ENCODE measurements at regions not wholly inside any gene's neighbourhood (a gene's known extent, or its start where the extent isn't known, plus 50 kb on each side); places are given as distances from the start of the nearest gene placed in this dataset.

GRCh38 chr2:16071039-16071864, 130.9 kb downstream of the MYCN start:
- 93 to 96% (median 94%) methylated on average over 14 of the region's 14 CpGs for WGBS, 4 donors
- no peak overlapping the region for H3K27ac ChIP-seq
- H3K36me3 ChIP-seq (replicated peaks in 1 of 2) = no peaks in the 10 kb centered on the region
- peaks cover 5 to 9% of the 10 kb centered on the region in 2 donors for H3K4me1 ChIP-seq (replicated peaks in 1 of 2)
- no peaks in the 10 kb centered on the region for H3K27me3 ChIP-seq
- H3K9me3 ChIP-seq (replicated peaks in 1 of 3) = no peaks in the 10 kb centered on the region
- intact Hi-C loops (cut with DNase I) = no loop called here
- no peak for DNase-seq
- H3K4me3 ChIP-seq = no peak overlapping the region
- TF ChIP-seq POLR2A (IDR thresholded peaks at IDR 0.05) (no peak), CTCF (IDR thresholded peaks at IDR 0.05) (no peak)

GRCh38 chr2:16070648-16070971, 130.3 kb downstream of the MYCN start:
- H3K36me3 ChIP-seq (replicated peaks in 1 of 2) = no peaks in the 10 kb centered on the region
- no peak for TF ChIP-seq POLR2A (IDR thresholded peaks at IDR 0.05)
- TF ChIP-seq CTCF (IDR thresholded peaks at IDR 0.05) = no peak

GRCh38 chr2:16069933-16070647, 129.7 kb downstream of the MYCN start:
- Histone ChIP-seq H3K4me3 (peak overlapping the region in 1 of 4 donors; percentile 21), H3K27me3 (no peaks in the 10 kb centered on the region), H3K9me3 (replicated peaks in 1 of 3) (no peaks in the 10 kb centered on the region), H3K36me3 (replicated peaks in 1 of 2) (no peaks in the 10 kb centered on the region), H3K4me1 (replicated peaks in 1 of 2) (peaks cover 5 to 9% of the 10 kb centered on the region in 2 donors), H3K27ac (peak overlapping the region in 4 of 5 donors; percentile 14 to 75 (median 42))
- intact Hi-C loops (cut with DNase I) = no loop called here
- DNase-seq = peak in 3 of 7 donors; percentile 16 to 18 (median 16)
- TF ChIP-seq POLR2A (IDR thresholded peaks at IDR 0.05) = no peak
- TF ChIP-seq CTCF (IDR thresholded peaks at IDR 0.05) = no peak
- WGBS, 4 donors = 51 to 67% (median 60%) methylated on average over 10 to 19 of the region's 19 CpGs

More at GRCh38 chr2:16070648-16070971, 130.3 kb downstream of the MYCN start:
- DNase-seq = no peak
- intact Hi-C loops (cut with DNase I) = no loop called here
- Histone ChIP-seq H3K9me3 (replicated peaks in 1 of 3) (no peaks in the 10 kb centered on the region), H3K27ac (peak overlapping the region in 2 of 5 donors; percentile 60 to 75), H3K27me3 (no peaks in the 10 kb centered on the region), H3K4me3 (no peak overlapping the region), H3K4me1 (replicated peaks in 1 of 2) (peaks cover 5 to 9% of the 10 kb centered on the region in 2 donors)
- WGBS, 4 donors = 78 to 90% (median 84%) methylated on average over 2 to 6 of the region's 6 CpGs

- intact Hi-C loops (cut with DNase I) = no loop called here
These were observed 129.2 kb downstream of the MYCN start for GRCh38 chr2:16069663-16069932.

More at GRCh38 chr2:16069663-16069932, 129.2 kb downstream of the MYCN start:
- Histone ChIP-seq H3K27me3 (no peaks in the 10 kb centered on the region), H3K4me1 (replicated peaks in 1 of 2) (peaks cover 5 to 9% of the 10 kb centered on the region in 2 donors), H3K27ac (peak overlapping the region in 4 of 5 donors; percentile 14 to 75 (median 42)), H3K36me3 (replicated peaks in 1 of 2) (no peaks in the 10 kb centered on the region), H3K9me3 (replicated peaks in 1 of 3) (no peaks in the 10 kb centered on the region), H3K4me3 (peak overlapping the region in 1 of 4 donors; percentile 21)
- DNase-seq = peak; percentile 53 to 85 (median 80)
- WGBS, 4 donors = 39 to 45% (median 40%) methylated on average over 6 to 8 of the region's 8 CpGs
- TF ChIP-seq CTCF (IDR thresholded peaks at IDR 0.05) (no peak), POLR2A (IDR thresholded peaks at IDR 0.05) (peak in 1 of 2 donors; percentile 42)
